IMR-90 (cell line): ENCODE measurements at regions not wholly inside any gene's neighbourhood (a gene's known extent, or its start where the extent isn't known, plus 50 kb on each side); places are given as distances from the start of the nearest gene placed in this dataset.

Experiments
- ATAC-seq: fragments of 200-7000 bp; cut with Tn5 transposase; 2 replicates; pipeline ENCODE4 v1.9.1; 2020; ENCODE audit warnings: low read depth, mild to moderate bottlenecking, moderate library complexity
- BruUV-seq: library from RNA; stranded (reverse); fragments of 400-500 nt; replicated peaks from 2 replicates; lab custom pipeline; 2021; lab: Mats Ljungman, UMichigan
- CTCF ChIA-PET: fragments of 300-600 bp; formaldehyde crosslinking; extraction: SDS; loops from one replicate; lab custom pipeline; 2021; ENCODE audit warnings: antibody characterized with exemption; lab: Yijun Ruan, JAX
- POLR2A ChIA-PET: fragments of 300-600 bp; sonication (Branson Sonifier 250); formaldehyde crosslinking; loops from one replicate; lab custom pipeline; 2022; ENCODE audit warnings: antibody characterized with exemption; ENCODE audit not compliant: unreplicated experiment; lab: Charles Lee
- DNase-seq: peaks from one replicate; pipeline ENCODE4 v3.0.0; 2013
- H2AFZ ChIP-seq: replicated peaks from 2 replicates; pipeline ENCODE3; 2013; ENCODE audit warnings: low read length, mild to moderate bottlenecking; ENCODE audit not compliant: poor library complexity
- H2AK5ac ChIP-seq: 2 replicates; pipeline ENCODE4 v1.6.1; 2013; ENCODE audit warnings: low read depth, low read length, inconsistent platforms
- H2AK9ac ChIP-seq: replicated peaks from 2 replicates; pipeline ENCODE3; 2013; ENCODE audit warnings: mild to moderate bottlenecking, low read depth, low read length, moderate library complexity; ENCODE audit not compliant: poor library complexity
- H2BK120ac ChIP-seq: 2 replicates; pipeline ENCODE4 v1.6.1; 2013; ENCODE audit warnings: low read depth, low read length, inconsistent platforms
- H2BK15ac ChIP-seq: 3 replicates; pipeline ENCODE4 v1.6.1; 2013; ENCODE audit warnings: low read depth, low read length, inconsistent platforms
- H2BK20ac ChIP-seq: 2 replicates; pipeline ENCODE4 v1.6.1; 2013; ENCODE audit warnings: low read depth, mild to moderate bottlenecking, inconsistent platforms, low read length, moderate library complexity
- H2BK5ac ChIP-seq: 2 replicates; pipeline ENCODE4 v1.6.1; 2013; ENCODE audit warnings: mild to moderate bottlenecking, low read depth, low read length, inconsistent platforms; ENCODE audit not compliant: poor library complexity, severe bottlenecking
- H3K14ac ChIP-seq: replicated peaks from 2 replicates; pipeline ENCODE4 v1.6.1; 2013; ENCODE audit warnings: low read depth, low read length, inconsistent platforms
- H3K18ac ChIP-seq: 2 replicates; pipeline ENCODE4 v1.6.1; 2013; ENCODE audit warnings: low read depth, low read length, control low read depth
- H3K23ac ChIP-seq: 2 replicates; pipeline ENCODE4 v1.6.1; 2013; ENCODE audit warnings: low read depth, low read length, inconsistent platforms
- H3K27ac ChIP-seq: 2 replicates; pipeline ENCODE4 v1.5.1; 2013; ENCODE audit warnings: mild to moderate bottlenecking, control low read depth, low read length; ENCODE audit not compliant: insufficient read depth
- H3K27me3 ChIP-seq: 2 replicates; pipeline ENCODE4 v1.6.1; 2013; ENCODE audit warnings: low read length; ENCODE audit not compliant: control insufficient read depth, insufficient read depth
- H3K36me3 ChIP-seq: 2 replicates; pipeline ENCODE4 v1.6.1; 2013; ENCODE audit warnings: low read length, mixed read lengths; ENCODE audit not compliant: control insufficient read depth, insufficient read depth
- H3K4ac ChIP-seq: 2 replicates; pipeline ENCODE4 v1.6.1; 2013; ENCODE audit warnings: low read depth, low read length, inconsistent platforms
- H3K4me1 ChIP-seq: 2 replicates; pipeline ENCODE4 v1.6.1; 2013; ENCODE audit warnings: low read length, mixed read lengths; ENCODE audit not compliant: control insufficient read depth, insufficient read depth
- H3K4me2 ChIP-seq: 2 replicates; pipeline ENCODE4 v1.6.1; 2013; ENCODE audit warnings: low read depth, mild to moderate bottlenecking, control low read depth, low read length, moderate library complexity
- H3K4me3 ChIP-seq: 2 replicates; pipeline ENCODE4 v1.5.1; 2013; ENCODE audit warnings: low read depth, mild to moderate bottlenecking, control low read depth, low read length, moderate library complexity; ENCODE audit not compliant: insufficient read depth
- H3K56ac ChIP-seq: 2 replicates; pipeline ENCODE4 v1.6.1; 2013; ENCODE audit warnings: low read length, inconsistent platforms; ENCODE audit not compliant: insufficient read depth; ENCODE audit errors: extremely low read depth
- H3K79me1 ChIP-seq, 2 experiments: 2 replicates each; pipeline ENCODE4 v1.6.1; 2013; ENCODE audit warnings: low read length in 2 of 2, inconsistent platforms in 1 of 2, low read depth in 1 of 2
- H3K9ac ChIP-seq: 2 replicates; pipeline ENCODE4 v1.6.1; 2013; ENCODE audit warnings: low read depth, low read length, control low read depth
- H3K9me1 ChIP-seq: 2 replicates; pipeline ENCODE4 v1.6.1; 2013; ENCODE audit warnings: low read length, inconsistent platforms; ENCODE audit not compliant: insufficient read depth
- H3K9me3 ChIP-seq: 2 replicates; pipeline ENCODE4 v1.6.1; 2013; ENCODE audit warnings: low read length; ENCODE audit not compliant: control insufficient read depth, insufficient read depth
- H4K20me1 ChIP-seq: 2 replicates; pipeline ENCODE4 v1.6.1; 2013; ENCODE audit warnings: low read length, inconsistent platforms; ENCODE audit not compliant: insufficient read depth
- H4K5ac ChIP-seq: 2 replicates; pipeline ENCODE4 v1.6.1; 2013; ENCODE audit warnings: mild to moderate bottlenecking, low read depth, low read length, control low read depth
- H4K8ac ChIP-seq, 2 experiments: 2 replicates each; pipeline ENCODE4 v1.6.1; 2013; ENCODE audit warnings: low read depth in 2 of 2, low read length in 2 of 2, control low read depth in 1 of 2, inconsistent platforms in 1 of 2
- H4K91ac ChIP-seq: 2 replicates; pipeline ENCODE4 v1.6.1; 2013; ENCODE audit warnings: low read depth, low read length, inconsistent platforms; ENCODE audit not compliant: insufficient read depth
- BHLHE40 ChIP-seq: fragments of 150-350 bp; IDR thresholded peaks from 2 replicates; pipeline ENCODE4 v1.6.1; 2016; ENCODE audit warnings: mild to moderate bottlenecking, low read depth, low read length
- CEBPB ChIP-seq: IDR thresholded peaks from 2 replicates; pipeline ENCODE4 v1.6.1; 2012; ENCODE audit warnings: low read depth, low read length, improper control_type of control experiment
- CHD1 ChIP-seq: IDR thresholded peaks from 2 replicates; pipeline ENCODE4 v1.6.1; 2012; ENCODE audit warnings: low read depth, low read length, improper control_type of control experiment
- ELK1 ChIP-seq: fragments of 150-350 bp; IDR thresholded peaks from 2 replicates; pipeline ENCODE4 v1.6.1; 2016; ENCODE audit warnings: low read depth, mild to moderate bottlenecking, low read length, moderate library complexity, borderline replicate concordance
- FOS ChIP-seq: fragments of 150-350 bp; IDR thresholded peaks from 2 replicates; pipeline ENCODE4 v1.6.1; 2016; ENCODE audit warnings: low read depth, low read length
- MAFK ChIP-seq: IDR thresholded peaks from 2 replicates; pipeline ENCODE4 v1.6.1; 2012; ENCODE audit warnings: low read depth, low read length, improper control_type of control experiment
- MAZ ChIP-seq: IDR thresholded peaks from 2 replicates; pipeline ENCODE4 v1.6.1; 2012; ENCODE audit warnings: low read depth, mild to moderate bottlenecking, low read length, improper control_type of control experiment, moderate library complexity, borderline replicate concordance
- MXI1 ChIP-seq: IDR thresholded peaks from 2 replicates; pipeline ENCODE4 v1.6.1; 2012; ENCODE audit warnings: low read depth, mild to moderate bottlenecking, low read length, moderate library complexity, borderline replicate concordance
- NFE2L2 ChIP-seq: fragments of 150-350 bp; IDR thresholded peaks from 2 replicates; pipeline ENCODE4 v1.6.1; 2016; ENCODE audit warnings: low read depth, mild to moderate bottlenecking, low read length
- POLR2A ChIP-seq: IDR thresholded peaks from 2 replicates; pipeline ENCODE4 v1.6.1; 2012; ENCODE audit warnings: mild to moderate bottlenecking, low read depth, low read length
- RAD21 ChIP-seq: IDR thresholded peaks from 2 replicates; pipeline ENCODE4 v1.6.1; 2012; ENCODE audit warnings: low read length, improper control_type of control experiment
- RCOR1 ChIP-seq: IDR thresholded peaks from 2 replicates; pipeline ENCODE4 v1.6.1; 2012; ENCODE audit warnings: mild to moderate bottlenecking, low read length, improper control_type of control experiment; ENCODE audit not compliant: insufficient replicate concordance
- RFX5 ChIP-seq: IDR thresholded peaks from 2 replicates; pipeline ENCODE4 v1.8.0; 2012; ENCODE audit warnings: low read depth, mild to moderate bottlenecking, low read length, moderate library complexity
- SMC3 ChIP-seq: fragments of 150-350 bp; IDR thresholded peaks from 2 replicates; pipeline ENCODE4 v1.6.1; 2016; ENCODE audit warnings: low read depth, mild to moderate bottlenecking, antibody characterized with exemption, low read length, moderate library complexity
- WGBS, 2 experiments: methylation state at CpG; one replicate each; pipeline versions ENCODE4 v1.1.5 to v1.1.7; 2013; ENCODE audit warnings: missing lambda C conversion rate in 2 of 2; ENCODE audit not compliant: insufficient read length in 1 of 2; ENCODE audit errors: extremely low coverage in 2 of 2; 5-methylcytosine and 5-hydroxymethylcytosine counted together
- dilution Hi-C: fragments of 300-500 bp; cut with HindIII; formaldehyde crosslinking; loops from one replicate; pipeline ENCODE4 v1.14.3; 2018; ENCODE audit warnings: low sequenced_read_pairs; ENCODE audit not compliant: unreplicated experiment
- in situ Hi-C: fragments of 300-500 bp; cut with MboI; formaldehyde crosslinking; loops from 3 replicates; pipeline ENCODE4 v1.14.3; 2019; ENCODE audit warnings: low sequenced_read_pairs, inconsistent platforms, mixed read lengths
- intact Hi-C: fragments of 100-400 bp; cut with micrococcal nuclease; formaldehyde crosslinking; loops from 2 replicates; pipeline ENCODE4 v1.10.0; 2022
- TF ChIP-seq, protein P1 (sequence below): conservative IDR thresholded peaks from 2 replicates; pipeline ENCODE4 v1.5.1; 2012; ENCODE audit warnings: mild to moderate bottlenecking, low read depth, low read length, improper control_type of control experiment
- TF ChIP-seq, protein P2 (sequence below): fragments of 150-350 bp; IDR thresholded peaks from 2 replicates; pipeline ENCODE4 v1.6.1; 2017; ENCODE audit warnings: mild to moderate bottlenecking, antibody characterized with exemption, low read length, low read depth

GRCh38 chrX:121823406-121823805 is 776.0 kb downstream of the GLUD2 start:
- DNase-seq (no peak), ATAC-seq (no peak)
- intact Hi-C loops (no loop called here), in situ Hi-C loops (no loop called here), dilution Hi-C loops (no loop called here)
- Histone ChIP-seq H3K9me3 (0 out of 2 replicates have a peak, but pooled peaks cover 3% of the 10 kb centered on the region), H2AK5ac (no peak overlapping the region), H3K18ac (no peak overlapping the region), H3K23ac (no peak overlapping the region), H2AFZ (no peak overlapping the region), H2BK120ac (no peak overlapping the region), H3K4me3 (no peak overlapping the region), H3K4me1 (no peaks in the 10 kb centered on the region), H3K56ac (no peak overlapping the region), H3K27me3 (no peaks in the 10 kb centered on the region), H4K5ac (no peak overlapping the region), H3K79me1 (no peaks in the 10 kb centered on the region), H3K36me3 (no peaks in the 10 kb centered on the region), H3K4ac (no peak overlapping the region), H2BK15ac (no peak overlapping the region), H3K9ac (no peak overlapping the region), H4K91ac (no peak overlapping the region), H3K9me1 (no peaks in the 10 kb centered on the region), H2AK9ac (no peak overlapping the region), H2BK20ac (no peak overlapping the region), H3K4me2 (no peak overlapping the region), H4K20me1 (no peaks in the 10 kb centered on the region), H2BK5ac (no peak overlapping the region), H3K27ac (no peak overlapping the region), H4K8ac (no peak overlapping the region), H3K14ac (no peak overlapping the region)
- no TSS peak for BruUV-seq
- no peak for TF ChIP-seq SMC3
- TF ChIP-seq CHD1 = no peak
- no peak for TF ChIP-seq BHLHE40
- TF ChIP-seq MXI1 = no peak
- TF ChIP-seq, protein P1, sequence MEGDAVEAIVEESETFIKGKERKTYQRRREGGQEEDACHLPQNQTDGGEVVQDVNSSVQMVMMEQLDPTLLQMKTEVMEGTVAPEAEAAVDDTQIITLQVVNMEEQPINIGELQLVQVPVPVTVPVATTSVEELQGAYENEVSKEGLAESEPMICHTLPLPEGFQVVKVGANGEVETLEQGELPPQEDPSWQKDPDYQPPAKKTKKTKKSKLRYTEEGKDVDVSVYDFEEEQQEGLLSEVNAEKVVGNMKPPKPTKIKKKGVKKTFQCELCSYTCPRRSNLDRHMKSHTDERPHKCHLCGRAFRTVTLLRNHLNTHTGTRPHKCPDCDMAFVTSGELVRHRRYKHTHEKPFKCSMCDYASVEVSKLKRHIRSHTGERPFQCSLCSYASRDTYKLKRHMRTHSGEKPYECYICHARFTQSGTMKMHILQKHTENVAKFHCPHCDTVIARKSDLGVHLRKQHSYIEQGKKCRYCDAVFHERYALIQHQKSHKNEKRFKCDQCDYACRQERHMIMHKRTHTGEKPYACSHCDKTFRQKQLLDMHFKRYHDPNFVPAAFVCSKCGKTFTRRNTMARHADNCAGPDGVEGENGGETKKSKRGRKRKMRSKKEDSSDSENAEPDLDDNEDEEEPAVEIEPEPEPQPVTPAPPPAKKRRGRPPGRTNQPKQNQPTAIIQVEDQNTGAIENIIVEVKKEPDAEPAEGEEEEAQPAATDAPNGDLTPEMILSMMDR = no peak
- TF ChIP-seq, protein P2, sequence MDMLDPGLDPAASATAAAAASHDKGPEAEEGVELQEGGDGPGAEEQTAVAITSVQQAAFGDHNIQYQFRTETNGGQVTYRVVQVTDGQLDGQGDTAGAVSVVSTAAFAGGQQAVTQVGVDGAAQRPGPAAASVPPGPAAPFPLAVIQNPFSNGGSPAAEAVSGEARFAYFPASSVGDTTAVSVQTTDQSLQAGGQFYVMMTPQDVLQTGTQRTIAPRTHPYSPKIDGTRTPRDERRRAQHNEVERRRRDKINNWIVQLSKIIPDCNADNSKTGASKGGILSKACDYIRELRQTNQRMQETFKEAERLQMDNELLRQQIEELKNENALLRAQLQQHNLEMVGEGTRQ = no peak
- no peak for TF ChIP-seq RFX5
- no peak for TF ChIP-seq POLR2A
- no peak for TF ChIP-seq MAZ
- no peak for TF ChIP-seq ELK1
- no peak for TF ChIP-seq RAD21
- TF ChIP-seq FOS = no peak
- no peak for TF ChIP-seq MAFK
- no peak for TF ChIP-seq CEBPB
- TF ChIP-seq NFE2L2 = no peak
- TF ChIP-seq RCOR1 = no peak
- ChIA-PET CTCF (no interaction called here), POLR2A (no interaction called here)
- WGBS, 2 experiments = no CpG with 5 or more reads among the region's 2 CpGs
